GM19467 (cell line): ENCODE measurements at regions not wholly inside any gene's neighbourhood (a gene's known extent, or its start where the extent isn't known, plus 50 kb on each side); places are given as distances from the start of the nearest gene placed in this dataset.

ENCODE experiments used
- ATAC-seq: cut with Tn5 transposase; IDR thresholded peaks from one replicate; pipeline ENCODE4 v1.9.1; 2021; ENCODE audit warnings: mild to moderate bottlenecking, moderate library complexity; ENCODE audit not compliant: unreplicated experiment

DNA sequence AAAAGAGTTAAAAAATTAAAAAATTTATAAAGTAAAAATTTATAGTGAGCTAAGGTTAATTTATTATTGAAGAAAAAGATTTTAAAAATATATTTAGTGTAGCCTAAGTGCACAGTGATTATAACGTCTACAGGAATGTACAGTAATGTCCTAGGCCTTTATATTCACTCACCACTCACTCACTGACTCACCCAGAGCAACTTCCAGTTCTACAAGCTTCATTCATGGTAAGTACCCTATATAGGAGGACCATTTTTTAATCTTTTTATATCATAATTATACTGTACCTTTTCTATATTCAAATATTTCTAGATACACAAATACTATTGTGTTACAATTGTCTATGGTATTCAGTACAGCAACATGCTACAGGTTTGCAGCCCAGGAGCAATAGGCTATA, 1623.2 kb downstream of the RPA4 start:
- no peak for ATAC-seq

DNA sequence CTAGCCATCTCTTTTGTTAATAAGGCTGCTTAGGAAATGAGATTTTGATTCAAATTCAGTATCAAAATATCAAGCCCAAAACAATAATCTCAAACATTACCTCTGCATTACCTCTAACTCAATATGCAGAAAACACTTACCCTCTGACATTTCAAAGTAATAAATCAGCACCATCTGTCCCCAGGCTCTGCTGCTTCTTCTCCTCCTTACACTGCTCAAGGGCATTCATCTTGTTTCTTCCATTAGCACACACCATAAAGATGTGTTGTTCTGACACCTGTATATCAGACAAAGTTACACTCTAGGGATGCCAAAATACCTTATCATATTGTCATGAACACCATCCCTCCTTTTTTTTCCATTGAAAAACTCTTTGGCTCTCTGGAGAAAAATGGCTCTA, 1630.3 kb downstream of the RPA4 start:
- ATAC-seq = no peak

- ATAC-seq = no peak
These were observed 1632.4 kb downstream of the RPA4 start for GRCh38 chrX:98516120-98516519.

GRCh38 chrX:98523026-98523425, 1639.3 kb downstream of the RPA4 start:
- ATAC-seq = no peak

DNA sequence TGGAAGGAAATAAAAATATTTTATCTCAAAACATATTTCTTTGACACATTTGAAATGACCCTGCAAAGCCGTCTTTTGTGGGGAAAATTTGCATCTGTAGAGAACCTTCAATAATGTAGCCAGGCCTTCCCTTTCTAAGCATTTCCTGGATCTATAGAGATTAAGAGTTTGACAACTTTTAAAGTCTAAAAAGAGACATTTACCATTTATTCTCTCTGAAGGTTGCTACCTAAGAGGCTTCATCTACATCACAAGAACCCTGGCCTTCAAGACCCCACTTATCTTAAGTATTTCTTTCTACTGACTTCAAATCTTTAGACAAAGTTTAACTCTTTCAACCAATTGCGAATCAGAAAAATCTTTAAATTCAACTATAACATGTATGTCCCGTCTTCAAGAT, 1639.8 kb downstream of the RPA4 start:
- no peak for ATAC-seq

DNA sequence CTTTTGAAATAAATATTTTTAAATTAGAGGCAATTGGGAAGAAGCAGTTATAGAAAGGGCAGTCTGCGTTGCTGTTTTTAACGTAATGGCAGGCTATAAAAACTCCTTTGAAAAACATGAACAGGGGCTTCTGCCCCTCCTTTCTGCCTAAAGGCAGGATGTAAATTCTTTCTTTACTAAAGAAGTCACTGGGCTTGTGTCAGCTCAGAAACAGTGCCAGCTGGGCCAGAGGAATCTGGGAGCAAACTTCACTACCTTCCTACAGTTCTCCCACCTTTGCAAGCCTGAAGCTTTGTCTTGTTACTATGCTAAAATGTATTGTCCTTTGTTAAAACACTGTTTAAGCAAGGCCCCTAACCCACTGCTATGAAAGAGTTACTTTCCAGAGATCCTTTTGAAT, 1664.8 kb downstream of the RPA4 start:
- ATAC-seq = no peak

DNA sequence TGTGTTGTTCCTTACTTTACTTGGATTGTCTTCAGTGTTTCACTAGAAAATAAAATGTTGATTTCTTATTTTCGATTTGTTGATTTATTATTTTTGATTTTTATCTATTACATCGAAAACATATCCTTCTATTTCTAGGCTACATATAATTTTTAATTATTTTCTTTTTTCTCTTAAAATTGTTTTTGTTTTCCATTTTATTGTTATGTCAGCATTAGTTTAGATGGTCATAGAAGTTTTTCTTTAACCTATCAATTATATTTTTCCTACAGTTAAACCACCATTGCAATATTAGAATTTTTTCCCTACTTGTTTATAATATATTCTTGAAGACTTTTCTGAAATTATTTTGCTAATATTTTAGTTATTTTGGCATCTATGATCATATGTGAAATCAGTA, 1685.1 kb downstream of the RPA4 start:
- no peak for ATAC-seq

DNA sequence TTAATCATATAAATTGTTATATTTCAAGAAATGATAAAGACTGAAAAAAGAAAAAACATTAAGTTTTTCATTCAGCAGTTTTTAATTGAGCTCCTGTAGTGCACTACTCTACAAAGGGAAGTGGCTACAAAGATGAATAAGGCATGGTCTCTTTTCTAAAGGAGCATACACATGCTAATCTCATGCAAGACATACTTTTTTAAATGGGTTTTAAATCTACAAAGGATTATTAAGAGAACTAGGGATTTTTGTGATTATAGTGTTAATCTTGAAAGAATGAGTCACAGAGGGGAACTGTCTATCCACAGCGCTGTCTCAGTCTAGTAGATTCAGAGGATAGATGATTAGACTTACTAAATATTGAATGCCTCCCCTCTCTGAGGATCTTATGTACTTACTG, 1722.2 kb downstream of the RPA4 start:
- ATAC-seq = no peak

GRCh38 chrX:98607739-98608138, 1724.0 kb downstream of the RPA4 start:
- no peak for ATAC-seq

GRCh38 chrX:98627645-98628044, 1743.9 kb downstream of the RPA4 start:
- ATAC-seq = no peak

GRCh38 chrX:98637451-98637850, 1753.7 kb downstream of the RPA4 start:
- ATAC-seq = no peak

- no peak for ATAC-seq
These were observed 1762.6 kb downstream of the RPA4 start for GRCh38 chrX:98646351-98646750.

GRCh38 chrX:98654565-98654964, 1755.5 kb downstream of the PCDH19 start:
- no peak for ATAC-seq
